ENCODE measurements at regions not wholly inside any gene's neighbourhood (a gene's known extent, or its start where the extent isn't known, plus 50 kb on each side); places are given as distances from the start of the nearest gene placed in this dataset.

- WGBS (ENCODE audit: extremely low coverage, insufficient coverage, low lambda C conversion rate): no CpG with 5 or more reads among the region's 2 CpGs
Observed at GRCh38 chr2:82656420-82656819, 1802.7 kb downstream of the SUCLG1 start.

GRCh38 chr2:82652117-82652516, 1807.0 kb downstream of the SUCLG1 start:
- no peak for DNase-seq
- no peaks in the 10 kb centered on the region for H3K4me1 ChIP-seq (ENCODE audit: control insufficient read depth, low read depth, low read length)

More at GRCh38 chr2:82656420-82656819, 1802.7 kb downstream of the SUCLG1 start:
- Histone ChIP-seq H3K79me1 (ENCODE audit: low read length) (no peaks in the 10 kb centered on the region), H3K79me2 (ENCODE audit: control insufficient read depth, insufficient read depth, low read length) (no peaks in the 10 kb centered on the region), H3K36me3 (ENCODE audit: control insufficient read depth, insufficient read depth, low read length) (no peaks in the 10 kb centered on the region), H3K27ac (ENCODE audit: low read depth, low read length) (no peak overlapping the region), H2BK120ac (ENCODE audit: low read depth, low read length) (no peak overlapping the region), H3K18ac (ENCODE audit: low read length) (no peak overlapping the region), H3K4ac (ENCODE audit: low read depth, low read length) (no peak overlapping the region), H2BK5ac (ENCODE audit: low read length) (no peak overlapping the region), H2BK15ac (replicated peaks; ENCODE audit: low read depth) (no peak overlapping the region), H4K5ac (ENCODE audit: low read length) (no peak overlapping the region), H4K8ac (ENCODE audit: low read depth, low read length) (no peak overlapping the region), H3K4me2 (ENCODE audit: low read length) (no peak overlapping the region), H2AK5ac (ENCODE audit: low read length) (no peak overlapping the region), H3K23ac (ENCODE audit: low read length) (no peak overlapping the region), H3K56ac (ENCODE audit: low read length) (no peak overlapping the region), H3K9ac (ENCODE audit: low read length) (no peak overlapping the region), H3K4me1 (ENCODE audit: control insufficient read depth, low read depth, low read length) (no peaks in the 10 kb centered on the region), H3K27me3 (ENCODE audit: insufficient read depth, low read length, poor library complexity) (no peaks in the 10 kb centered on the region), H3K4me3 (ENCODE audit: low read length) (no peak overlapping the region)
- no peak for DNase-seq

DNA sequence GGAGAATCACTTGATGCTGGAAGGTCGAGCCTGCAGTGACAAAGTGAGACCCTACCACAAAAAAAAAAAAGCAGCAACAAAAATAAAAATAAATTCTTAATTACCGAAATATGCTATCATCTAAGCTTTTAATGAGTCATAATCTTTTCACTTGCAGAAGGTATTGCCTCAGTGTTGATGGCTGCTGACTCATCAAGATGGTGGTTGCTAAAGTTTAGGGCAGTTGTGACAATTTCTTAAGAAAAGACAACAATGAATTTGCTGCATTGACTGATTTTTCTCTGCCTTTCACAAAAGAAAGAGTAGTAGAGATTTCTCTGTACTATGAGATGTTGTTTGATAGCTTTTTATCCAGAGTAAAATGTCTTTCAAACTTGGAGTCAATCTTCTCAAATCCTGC, 1809.0 kb downstream of the SUCLG1 start:
- no peak overlapping the region for H3K9ac ChIP-seq (ENCODE audit: low read length)
- H4K8ac ChIP-seq (ENCODE audit: low read depth, low read length): no peak overlapping the region
- no peak overlapping the region for H2BK15ac ChIP-seq (replicated peaks; ENCODE audit: low read depth)
- H3K79me1 ChIP-seq (ENCODE audit: low read length): no peaks in the 10 kb centered on the region
- H3K27me3 ChIP-seq (ENCODE audit: insufficient read depth, low read length, poor library complexity): no peaks in the 10 kb centered on the region
- no peak overlapping the region for H3K56ac ChIP-seq (ENCODE audit: low read length)
- no peaks in the 10 kb centered on the region for H3K79me2 ChIP-seq (ENCODE audit: control insufficient read depth, insufficient read depth, low read length)
- no peak overlapping the region for H2BK5ac ChIP-seq (ENCODE audit: low read length)
- H4K5ac ChIP-seq (ENCODE audit: low read length): no peak overlapping the region
- no peak overlapping the region for H3K18ac ChIP-seq (ENCODE audit: low read length)
- WGBS (ENCODE audit: extremely low coverage, insufficient coverage, low lambda C conversion rate): no CpG with 5 or more reads among the region's 2 CpGs
- no peak overlapping the region for H3K4me2 ChIP-seq (ENCODE audit: low read length)
- H3K23ac ChIP-seq (ENCODE audit: low read length): no peak overlapping the region
- H3K4ac ChIP-seq (ENCODE audit: low read depth, low read length): no peak overlapping the region
- H3K4me1 ChIP-seq (ENCODE audit: control insufficient read depth, low read depth, low read length): no peaks in the 10 kb centered on the region
- H2AK5ac ChIP-seq (ENCODE audit: low read length): no peak overlapping the region
- no peak overlapping the region for H3K27ac ChIP-seq (ENCODE audit: low read depth, low read length)
- H3K36me3 ChIP-seq (ENCODE audit: control insufficient read depth, insufficient read depth, low read length): no peaks in the 10 kb centered on the region
- no peak overlapping the region for H3K4me3 ChIP-seq (ENCODE audit: low read length)
- no peak overlapping the region for H2BK120ac ChIP-seq (ENCODE audit: low read depth, low read length)
- DNase-seq: no peak

More at GRCh38 chr2:82652117-82652516, 1807.0 kb downstream of the SUCLG1 start:
- H3K27ac ChIP-seq (ENCODE audit: low read depth, low read length): no peak overlapping the region
- H3K79me2 ChIP-seq (ENCODE audit: control insufficient read depth, insufficient read depth, low read length): no peaks in the 10 kb centered on the region
- no peaks in the 10 kb centered on the region for H3K79me1 ChIP-seq (ENCODE audit: low read length)
- no peak overlapping the region for H4K8ac ChIP-seq (ENCODE audit: low read depth, low read length)
- no peak overlapping the region for H3K18ac ChIP-seq (ENCODE audit: low read length)
- H3K4ac ChIP-seq (ENCODE audit: low read depth, low read length): no peak overlapping the region
- no peak overlapping the region for H2BK5ac ChIP-seq (ENCODE audit: low read length)
- no peaks in the 10 kb centered on the region for H3K36me3 ChIP-seq (ENCODE audit: control insufficient read depth, insufficient read depth, low read length)
- no peak overlapping the region for H3K4me2 ChIP-seq (ENCODE audit: low read length)
- H2AK5ac ChIP-seq (ENCODE audit: low read length): no peak overlapping the region
- H3K56ac ChIP-seq (ENCODE audit: low read length): no peak overlapping the region
- no peak overlapping the region for H4K5ac ChIP-seq (ENCODE audit: low read length)
- no peak overlapping the region for H3K9ac ChIP-seq (ENCODE audit: low read length)
- H2BK120ac ChIP-seq (ENCODE audit: low read depth, low read length): no peak overlapping the region
- no peak overlapping the region for H3K4me3 ChIP-seq (ENCODE audit: low read length)
- H3K23ac ChIP-seq (ENCODE audit: low read length): no peak overlapping the region
- no peak overlapping the region for H2BK15ac ChIP-seq (replicated peaks; ENCODE audit: low read depth)
- H3K27me3 ChIP-seq (ENCODE audit: insufficient read depth, low read length, poor library complexity): no peaks in the 10 kb centered on the region

- no peak overlapping the region for H3K56ac ChIP-seq (ENCODE audit: low read length)
- DNase-seq: no peak
Observed at GRCh38 chr2:82641598-82642180, 1817.4 kb downstream of the SUCLG1 start.

GRCh38 chr2:82636402-82637020, 1822.6 kb downstream of the SUCLG1 start:
- H3K4me1 ChIP-seq (ENCODE audit: control insufficient read depth, low read depth, low read length): no peaks in the 10 kb centered on the region
- no peak overlapping the region for H4K8ac ChIP-seq (ENCODE audit: low read depth, low read length)
- H3K9ac ChIP-seq (ENCODE audit: low read length): no peak overlapping the region
- H3K27me3 ChIP-seq (ENCODE audit: insufficient read depth, low read length, poor library complexity): no peaks in the 10 kb centered on the region
- H3K18ac ChIP-seq (ENCODE audit: low read length): no peak overlapping the region
- no peak overlapping the region for H2BK120ac ChIP-seq (ENCODE audit: low read depth, low read length)
- no peak overlapping the region for H3K27ac ChIP-seq (ENCODE audit: low read depth, low read length)
- H2AK5ac ChIP-seq (ENCODE audit: low read length): no peak overlapping the region
- no peaks in the 10 kb centered on the region for H3K79me1 ChIP-seq (ENCODE audit: low read length)
- H3K56ac ChIP-seq (ENCODE audit: low read length): no peak overlapping the region
- no CpG with 5 or more reads among the region's 3 CpGs for WGBS (ENCODE audit: extremely low coverage, insufficient coverage, low lambda C conversion rate)
- H2BK5ac ChIP-seq (ENCODE audit: low read length): no peak overlapping the region
- no peak for DNase-seq
- H3K36me3 ChIP-seq (ENCODE audit: control insufficient read depth, insufficient read depth, low read length): no peaks in the 10 kb centered on the region
- H4K5ac ChIP-seq (ENCODE audit: low read length): no peak overlapping the region
- no peak overlapping the region for H3K4ac ChIP-seq (ENCODE audit: low read depth, low read length)
- no peak overlapping the region for H3K4me2 ChIP-seq (ENCODE audit: low read length)
- no peak overlapping the region for H3K23ac ChIP-seq (ENCODE audit: low read length)
- no peak overlapping the region for H2BK15ac ChIP-seq (replicated peaks; ENCODE audit: low read depth)
- no peak overlapping the region for H3K4me3 ChIP-seq (ENCODE audit: low read length)
- H3K79me2 ChIP-seq (ENCODE audit: control insufficient read depth, insufficient read depth, low read length): no peaks in the 10 kb centered on the region

More at GRCh38 chr2:82641598-82642180, 1817.4 kb downstream of the SUCLG1 start:
- H3K9ac ChIP-seq (ENCODE audit: low read length): no peak overlapping the region
- no peak overlapping the region for H4K8ac ChIP-seq (ENCODE audit: low read depth, low read length)
- no peak overlapping the region for H3K27ac ChIP-seq (ENCODE audit: low read depth, low read length)
- no peaks in the 10 kb centered on the region for H3K79me1 ChIP-seq (ENCODE audit: low read length)
- no peak overlapping the region for H3K4me3 ChIP-seq (ENCODE audit: low read length)
- no peaks in the 10 kb centered on the region for H3K36me3 ChIP-seq (ENCODE audit: control insufficient read depth, insufficient read depth, low read length)
- H2BK15ac ChIP-seq (replicated peaks; ENCODE audit: low read depth): no peak overlapping the region
- no peak overlapping the region for H2BK5ac ChIP-seq (ENCODE audit: low read length)
- H3K79me2 ChIP-seq (ENCODE audit: control insufficient read depth, insufficient read depth, low read length): no peaks in the 10 kb centered on the region
- no peaks in the 10 kb centered on the region for H3K27me3 ChIP-seq (ENCODE audit: insufficient read depth, low read length, poor library complexity)
- no peak overlapping the region for H2BK120ac ChIP-seq (ENCODE audit: low read depth, low read length)
- no CpG with 5 or more reads among the region's 2 CpGs for WGBS (ENCODE audit: extremely low coverage, insufficient coverage, low lambda C conversion rate)
- H3K4me1 ChIP-seq (ENCODE audit: control insufficient read depth, low read depth, low read length): no peaks in the 10 kb centered on the region
- H3K4me2 ChIP-seq (ENCODE audit: low read length): no peak overlapping the region
- H2AK5ac ChIP-seq (ENCODE audit: low read length): no peak overlapping the region
- no peak overlapping the region for H3K4ac ChIP-seq (ENCODE audit: low read depth, low read length)
- no peak overlapping the region for H3K23ac ChIP-seq (ENCODE audit: low read length)
- H4K5ac ChIP-seq (ENCODE audit: low read length): no peak overlapping the region
- no peak overlapping the region for H3K18ac ChIP-seq (ENCODE audit: low read length)

- Histone ChIP-seq H3K18ac (ENCODE audit: low read length) (no peak overlapping the region), H3K27ac (ENCODE audit: low read depth, low read length) (no peak overlapping the region), H3K27me3 (ENCODE audit: insufficient read depth, low read length, poor library complexity) (no peaks in the 10 kb centered on the region), H3K4me3 (ENCODE audit: low read length) (no peak overlapping the region), H3K4me2 (ENCODE audit: low read length) (no peak overlapping the region), H2AK5ac (ENCODE audit: low read length) (no peak overlapping the region), H3K23ac (ENCODE audit: low read length) (no peak overlapping the region), H3K56ac (ENCODE audit: low read length) (no peak overlapping the region), H2BK5ac (ENCODE audit: low read length) (no peak overlapping the region), H2BK120ac (ENCODE audit: low read depth, low read length) (no peak overlapping the region), H2BK15ac (replicated peaks; ENCODE audit: low read depth) (no peak overlapping the region), H3K9ac (ENCODE audit: low read length) (no peak overlapping the region), H3K4me1 (ENCODE audit: control insufficient read depth, low read depth, low read length) (no peaks in the 10 kb centered on the region), H3K36me3 (ENCODE audit: control insufficient read depth, insufficient read depth, low read length) (no peaks in the 10 kb centered on the region), H3K79me1 (ENCODE audit: low read length) (no peaks in the 10 kb centered on the region), H3K4ac (ENCODE audit: low read depth, low read length) (no peak overlapping the region), H4K5ac (ENCODE audit: low read length) (no peak overlapping the region), H4K8ac (ENCODE audit: low read depth, low read length) (no peak overlapping the region), H3K79me2 (ENCODE audit: control insufficient read depth, insufficient read depth, low read length) (no peaks in the 10 kb centered on the region)
- no peak for DNase-seq
Observed at GRCh38 chr2:82599021-82599420, 1860.1 kb downstream of the SUCLG1 start.

Data from mesendoderm (in vitro differentiated cells).